Smooth muscle cell (in vitro differentiated cells): ENCODE measurements at regions not wholly inside any gene's neighbourhood (a gene's known extent, or its start where the extent isn't known, plus 50 kb on each side); places are given as distances from the start of the nearest gene placed in this dataset.

ENCODE experiments used
- DNase-seq: peaks from one replicate; lab custom pipeline; 2025; ENCODE audit not compliant: unreplicated experiment; lab: John Stamatoyannopoulos, UW
- H2AFZ ChIP-seq: fragments of 200-600 bp; sonication (generic); 2 replicates; pipeline ENCODE4 v1.6.0; 2016; ENCODE audit warnings: antibody characterized with exemption, low read depth, mild to moderate bottlenecking
- H3F3A ChIP-seq: fragments of 200-600 bp; sonication (generic); 2 replicates; pipeline ENCODE4 v1.6.0; 2017; ENCODE audit warnings: antibody characterized with exemption, low read depth
- H3K27ac ChIP-seq: fragments of 200-600 bp; sonication (generic); 2 replicates; pipeline ENCODE4 v1.5.1; 2016; ENCODE audit warnings: low read depth, mild to moderate bottlenecking
- H3K27me3 ChIP-seq: fragments of 200-600 bp; sonication (generic); 2 replicates; pipeline ENCODE4 v1.6.1; 2016; ENCODE audit warnings: low read depth, mild to moderate bottlenecking
- H3K36me3 ChIP-seq: fragments of 200-600 bp; sonication (generic); 2 replicates; pipeline ENCODE4 v1.5.1; 2016; ENCODE audit warnings: low read depth
- H3K4me1 ChIP-seq: fragments of 200-600 bp; sonication (generic); 2 replicates; pipeline ENCODE4 v1.5.1; 2016; ENCODE audit warnings: low read depth
- H3K4me2 ChIP-seq: fragments of 200-600 bp; sonication (generic); 2 replicates; pipeline ENCODE4 v1.6.0; 2016; ENCODE audit warnings: mild to moderate bottlenecking
- H3K4me3 ChIP-seq: fragments of 200-600 bp; sonication (generic); 2 replicates; pipeline ENCODE4 v1.5.1; 2016; ENCODE audit warnings: mild to moderate bottlenecking
- H3K79me2 ChIP-seq: fragments of 200-600 bp; sonication (generic); 2 replicates; pipeline ENCODE4 v1.6.0; 2016; ENCODE audit warnings: low read depth, mild to moderate bottlenecking
- H3K9ac ChIP-seq: fragments of 200-600 bp; sonication (generic); 2 replicates; pipeline ENCODE4 v1.6.0; 2016; ENCODE audit warnings: low read depth
- H3K9me3 ChIP-seq: fragments of 200-600 bp; sonication (generic); replicated peaks from 2 replicates; pipeline ENCODE4 v1.5.1; 2016; ENCODE audit warnings: low read depth
- H4K20me1 ChIP-seq: fragments of 200-600 bp; sonication (generic); 2 replicates; pipeline ENCODE4 v1.6.0; 2016; ENCODE audit warnings: low read depth
- CTCF ChIP-seq: fragments of 200-600 bp; sonication (generic); IDR thresholded peaks from 2 replicates; pipeline ENCODE4 v1.5.1; 2017; ENCODE audit warnings: borderline replicate concordance, mild to moderate bottlenecking, antibody characterized with exemption; ENCODE audit not compliant: insufficient read depth, poor library complexity, severe bottlenecking
- WGBS: methylation state at CpG from one replicate; pipeline ENCODE4 v1.1.7; 2016; ENCODE audit warnings: low lambda C conversion rate; 5-methylcytosine and 5-hydroxymethylcytosine counted together

- DNase-seq = no peak
- H3K4me2 ChIP-seq = peak overlapping the region; percentile 81
- peak overlapping the region; percentile 96 for H3K27ac ChIP-seq
- H4K20me1 ChIP-seq = no peaks in the 10 kb centered on the region
- no peaks in the 10 kb centered on the region for H3K79me2 ChIP-seq
- H3K9ac ChIP-seq = peak overlapping the region; percentile 66
- no peaks in the 10 kb centered on the region for H3K9me3 ChIP-seq
- H3K4me3 ChIP-seq = peak overlapping the region; percentile 15
- H3K27me3 ChIP-seq = no peaks in the 10 kb centered on the region
- no peaks in the 10 kb centered on the region for H3K36me3 ChIP-seq
- H3F3A ChIP-seq = peaks cover 32% of the 10 kb centered on the region
- H2AFZ ChIP-seq = no peak overlapping the region
- TF ChIP-seq CTCF = no peak
- 15% methylated on average over 8 of the region's 8 CpGs for WGBS
- H3K4me1 ChIP-seq = peaks cover 6% of the 10 kb centered on the region
Observed at GRCh38 chr7:137146552-137147337, 196.8 kb downstream of the PTN start.

- 4% methylated on average over 1 of the region's 1 CpG for WGBS
- H3K9ac ChIP-seq = peak overlapping the region; percentile 66
Observed at GRCh38 chr7:137146012-137146455, 197.5 kb downstream of the PTN start.

GRCh38 chr7:137142376-137142775 is 201.2 kb downstream of the PTN start:
- Histone ChIP-seq H3K27ac (peak overlapping the region; percentile 50), H3K4me2 (no peak overlapping the region), H4K20me1 (no peaks in the 10 kb centered on the region), H3K9ac (no peak overlapping the region), H3F3A (peaks cover 10% of the 10 kb centered on the region), H3K4me1 (no peaks in the 10 kb centered on the region), H3K4me3 (no peak overlapping the region), H2AFZ (no peak overlapping the region), H3K9me3 (no peaks in the 10 kb centered on the region), H3K79me2 (no peaks in the 10 kb centered on the region), H3K36me3 (no peaks in the 10 kb centered on the region), H3K27me3 (no peaks in the 10 kb centered on the region)
- no peak for TF ChIP-seq CTCF
- no peak for DNase-seq

More at GRCh38 chr7:137146012-137146455, 197.5 kb downstream of the PTN start:
- Histone ChIP-seq H3K4me2 (peak overlapping the region; percentile 81), H3K4me1 (peaks cover 4% of the 10 kb centered on the region), H3K4me3 (peak overlapping the region; percentile 15), H3K36me3 (no peaks in the 10 kb centered on the region), H3F3A (peaks cover 29% of the 10 kb centered on the region), H3K9me3 (no peaks in the 10 kb centered on the region), H3K27me3 (no peaks in the 10 kb centered on the region), H3K27ac (peak overlapping the region; percentile 96), H4K20me1 (no peaks in the 10 kb centered on the region), H3K79me2 (no peaks in the 10 kb centered on the region), H2AFZ (no peak overlapping the region)
- no peak for TF ChIP-seq CTCF
- DNase-seq = no peak
